VCaP (cell line): ENCODE measurements at regions not wholly inside any gene's neighbourhood (a gene's known extent, or its start where the extent isn't known, plus 50 kb on each side); places are given as distances from the start of the nearest gene placed in this dataset.
A peak's percentile ranks its signal among the peaks of the same experiment; 100 is the strongest.

Experiments used
- H3K27ac ChIP-seq: fragments of 450-650 bp; 2 replicates; pipeline ENCODE4 v1.5.1; 2017
- TF ChIP-seq, protein P1 (sequence below): fragments of 450-650 bp; conservative IDR thresholded peaks from 2 replicates; pipeline ENCODE4 v1.5.1; 2017; ENCODE audit warnings: mild to moderate bottlenecking, moderate library complexity

DNA sequence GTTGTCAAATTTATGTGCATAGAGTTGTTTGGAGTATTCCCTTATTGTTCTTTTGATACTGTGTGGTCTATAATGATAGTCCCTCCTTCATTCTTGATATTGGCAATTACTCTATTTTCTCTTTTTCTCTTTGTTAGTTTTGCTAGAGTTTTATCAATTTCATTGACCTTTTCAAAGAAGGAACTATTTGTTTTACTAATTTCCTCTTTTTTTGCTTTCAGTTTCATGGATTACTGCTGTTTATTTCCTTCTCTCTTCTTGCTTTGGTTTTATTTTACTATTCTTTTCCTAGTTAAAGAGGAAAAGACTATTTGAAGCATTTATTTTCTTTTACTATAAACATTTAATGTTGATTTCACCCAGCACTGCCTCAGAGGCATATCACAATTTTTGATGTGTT, 250.9 kb upstream of the PELI2 start:
- no peak overlapping the region for H3K27ac ChIP-seq

DNA sequence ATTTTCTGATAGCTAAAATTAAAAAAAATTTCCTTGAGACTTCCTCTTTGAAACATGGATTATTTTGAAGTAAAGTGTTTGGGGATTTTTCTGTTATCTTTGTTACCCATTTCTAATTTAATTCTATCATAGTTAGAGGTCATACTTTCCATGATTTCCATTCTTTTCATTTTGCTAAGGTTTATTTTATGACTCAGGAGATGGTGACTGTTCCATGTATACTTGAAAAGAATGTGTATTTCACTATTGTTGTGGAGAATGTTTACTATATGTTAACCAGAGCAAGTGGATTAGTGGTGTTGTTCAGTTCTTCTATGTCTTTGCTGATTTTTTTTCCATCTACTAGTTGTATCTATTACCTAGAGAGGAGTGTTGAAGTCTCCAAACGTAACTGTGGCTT, 250.5 kb upstream of the PELI2 start:
- TF ChIP-seq, protein P1, sequence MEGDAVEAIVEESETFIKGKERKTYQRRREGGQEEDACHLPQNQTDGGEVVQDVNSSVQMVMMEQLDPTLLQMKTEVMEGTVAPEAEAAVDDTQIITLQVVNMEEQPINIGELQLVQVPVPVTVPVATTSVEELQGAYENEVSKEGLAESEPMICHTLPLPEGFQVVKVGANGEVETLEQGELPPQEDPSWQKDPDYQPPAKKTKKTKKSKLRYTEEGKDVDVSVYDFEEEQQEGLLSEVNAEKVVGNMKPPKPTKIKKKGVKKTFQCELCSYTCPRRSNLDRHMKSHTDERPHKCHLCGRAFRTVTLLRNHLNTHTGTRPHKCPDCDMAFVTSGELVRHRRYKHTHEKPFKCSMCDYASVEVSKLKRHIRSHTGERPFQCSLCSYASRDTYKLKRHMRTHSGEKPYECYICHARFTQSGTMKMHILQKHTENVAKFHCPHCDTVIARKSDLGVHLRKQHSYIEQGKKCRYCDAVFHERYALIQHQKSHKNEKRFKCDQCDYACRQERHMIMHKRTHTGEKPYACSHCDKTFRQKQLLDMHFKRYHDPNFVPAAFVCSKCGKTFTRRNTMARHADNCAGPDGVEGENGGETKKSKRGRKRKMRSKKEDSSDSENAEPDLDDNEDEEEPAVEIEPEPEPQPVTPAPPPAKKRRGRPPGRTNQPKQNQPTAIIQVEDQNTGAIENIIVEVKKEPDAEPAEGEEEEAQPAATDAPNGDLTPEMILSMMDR, result no peak
- no peak overlapping the region for H3K27ac ChIP-seq

More for the DNA sequence above, 250.9 kb upstream of the PELI2 start:
- TF ChIP-seq, protein P1, result no peak

DNA sequence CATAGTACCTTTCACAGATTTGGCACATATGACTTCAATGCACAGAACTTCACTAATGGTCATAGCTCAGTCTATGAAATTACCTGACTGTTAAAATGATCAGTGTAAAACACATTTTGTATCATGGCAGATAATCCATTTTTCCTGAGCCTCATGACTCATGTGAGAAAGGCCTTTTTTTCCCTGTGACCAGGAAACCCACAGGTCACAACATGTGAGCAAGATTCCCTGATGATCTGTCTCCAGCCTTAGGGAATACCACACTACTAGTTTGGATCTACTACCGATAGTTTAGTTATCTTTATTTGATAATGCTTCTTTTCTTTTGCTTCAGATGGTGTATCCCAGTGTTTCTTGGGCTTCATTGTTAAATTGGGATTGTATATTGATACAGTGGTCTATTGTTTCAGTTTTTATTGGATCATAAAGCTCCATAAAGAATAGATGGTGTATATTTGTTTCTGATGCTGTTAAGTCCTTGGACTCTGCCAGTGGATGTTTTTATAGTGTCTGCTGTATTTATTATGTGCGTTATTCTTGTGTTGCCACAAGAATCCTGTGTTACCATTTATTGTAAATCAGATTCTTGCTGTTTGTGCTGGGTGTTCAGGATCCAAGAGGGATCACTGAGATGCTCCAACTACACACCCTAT, 248.7 kb upstream of the PELI2 start:
- TF ChIP-seq, protein P1, result no peak
- peak overlapping the region; percentile 19; the same call in 1 of the 2 replicates for H3K27ac ChIP-seq

DNA sequence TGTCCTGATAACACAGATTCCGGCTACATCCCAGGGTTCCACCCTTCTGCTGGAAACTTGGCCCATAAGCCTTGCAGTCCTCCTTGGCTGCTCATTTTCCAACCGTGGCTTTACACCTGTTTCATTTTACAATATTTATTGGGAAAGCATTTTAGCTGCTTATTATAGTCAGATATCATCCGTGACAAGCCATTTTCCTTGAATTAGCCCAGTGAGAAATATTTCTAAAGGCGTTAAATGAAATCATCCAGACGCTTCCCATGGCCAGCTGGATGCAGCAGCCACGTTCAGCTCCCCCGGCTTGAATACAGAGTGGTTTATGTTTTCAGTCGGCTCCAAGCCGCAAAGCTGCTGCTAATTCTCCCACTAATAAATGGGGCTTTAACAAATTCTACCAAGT, 245.0 kb upstream of the PELI2 start:
- no peak overlapping the region for H3K27ac ChIP-seq
- TF ChIP-seq, protein P1, result no peak

DNA sequence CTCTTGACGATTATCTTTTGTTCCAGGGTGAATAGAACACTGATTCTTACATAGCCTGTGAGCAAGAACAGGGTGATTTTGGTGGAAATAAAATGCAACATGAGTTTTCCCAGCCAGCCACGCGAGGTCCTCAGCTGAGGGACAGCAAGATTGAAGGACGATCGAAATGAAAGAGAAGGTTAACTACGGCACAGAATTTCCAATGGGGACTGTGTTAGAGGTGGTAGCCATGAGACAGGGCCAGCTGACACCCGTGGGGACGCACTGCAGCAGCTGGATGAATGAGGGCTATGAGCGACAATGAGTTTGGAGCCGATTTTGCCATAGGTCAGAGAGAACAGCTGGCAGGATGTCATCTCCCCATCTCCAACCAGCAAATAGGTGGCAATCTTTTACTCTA, 243.4 kb upstream of the PELI2 start:
- no peak overlapping the region for H3K27ac ChIP-seq
- TF ChIP-seq, protein P1, result no peak

DNA sequence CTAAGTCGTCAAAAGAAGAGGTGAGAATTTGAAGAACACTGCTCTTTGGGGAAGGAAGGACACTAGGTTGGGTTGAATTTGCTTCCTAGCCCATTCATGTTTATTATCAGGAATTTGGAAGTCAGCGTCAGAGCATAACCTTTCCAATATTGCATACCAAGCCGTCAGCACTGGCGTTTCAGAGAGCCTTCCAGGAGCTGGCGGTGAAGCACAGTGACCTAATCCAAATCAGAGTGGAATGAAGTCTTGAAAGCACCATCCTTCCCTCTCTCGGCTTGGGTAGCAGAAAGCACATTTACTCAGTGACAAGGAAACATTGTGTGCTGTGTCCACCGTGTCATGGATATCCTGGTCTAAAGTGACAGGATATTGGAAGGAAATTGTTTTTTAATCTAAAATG, 240.3 kb upstream of the PELI2 start:
- H3K27ac ChIP-seq, result no peak overlapping the region
- TF ChIP-seq, protein P1, result no peak

DNA sequence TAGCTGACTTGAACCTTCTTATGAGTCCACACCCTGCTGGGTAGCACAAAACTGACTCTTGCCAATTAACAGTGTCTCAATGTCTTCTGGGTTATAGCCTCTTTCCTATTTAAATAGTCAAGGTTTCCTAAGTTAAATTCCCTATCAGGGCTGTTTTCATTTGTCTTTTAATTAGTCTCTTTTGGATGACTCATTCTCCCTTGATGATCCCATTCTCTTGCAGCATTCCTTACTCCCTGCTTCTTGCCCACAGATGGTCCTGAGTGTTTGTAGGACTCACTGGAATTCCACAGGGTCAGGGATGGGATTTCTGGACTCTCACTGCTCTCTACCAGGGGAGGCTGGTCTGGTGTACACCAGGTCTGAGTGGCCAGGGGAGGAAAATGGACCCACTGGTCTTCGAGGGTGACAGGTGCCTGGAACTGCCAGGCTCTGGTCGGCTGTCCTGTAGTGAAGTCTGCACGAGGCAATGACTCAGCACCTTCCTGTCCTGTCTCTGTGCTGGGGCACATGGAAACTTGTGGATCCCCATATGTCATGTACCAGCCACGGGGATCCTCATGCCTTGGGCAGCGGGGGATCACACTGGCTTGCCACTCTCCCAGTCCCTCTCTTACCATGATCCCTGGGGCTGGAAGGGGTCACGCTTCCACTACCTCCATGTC, 236.5 kb upstream of the PELI2 start:
- TF ChIP-seq, protein P1, result no peak
- H3K27ac ChIP-seq, result no peak overlapping the region
